HL-60 (cell line): ENCODE measurements at regions not wholly inside any gene's neighbourhood (a gene's known extent, or its start where the extent isn't known, plus 50 kb on each side); places are given as distances from the start of the nearest gene placed in this dataset.

Source experiments
- DNase-seq, 2 experiments: peaks; one replicate each; pipeline ENCODE4 v3.0.0-alpha.2; 2010 to 2020; ENCODE audit warnings: low read depth in 1 of 2, low spot score in 1 of 2
- H3K27ac ChIP-seq: fragments of 250-450 bp; sonication (Bioruptor Pico); replicated peaks from 2 replicates; pipeline ENCODE4 v1.5.1; 2020; ENCODE audit warnings: mild to moderate bottlenecking, moderate library complexity
- H3K27me3 ChIP-seq: fragments of 250-450 bp; sonication (Bioruptor Pico); 2 replicates; pipeline ENCODE4 v1.5.1; 2021; ENCODE audit warnings: mild to moderate bottlenecking, moderate library complexity; ENCODE audit not compliant: insufficient read depth, poor library complexity, severe bottlenecking
- H3K4me3 ChIP-seq: replicated peaks from 2 replicates; pipeline ENCODE4 v1.5.1; 2011; ENCODE audit warnings: mild to moderate bottlenecking, control low read depth, low read length; ENCODE audit not compliant: insufficient read depth
- GABPA ChIP-seq: IDR thresholded peaks from 2 replicates; pipeline ENCODE4 v1.6.1; 2012; ENCODE audit warnings: low read depth
- POLR2AphosphoS5 ChIP-seq: IDR thresholded peaks from 2 replicates; pipeline ENCODE4 v1.6.1; 2012; ENCODE audit warnings: low read depth
- SPI1 ChIP-seq: IDR thresholded peaks from 2 replicates; pipeline ENCODE4 v1.6.1; 2012; ENCODE audit warnings: low read depth, mild to moderate bottlenecking, borderline replicate concordance
- TF ChIP-seq, protein P1 (sequence below): IDR thresholded peaks from one replicate; pipeline ENCODE4 v1.5.1; 2011; ENCODE audit warnings: low read length, control low read depth, inconsistent platforms; ENCODE audit not compliant: insufficient read depth
- TF ChIP-seq, protein P2 (sequence below): IDR thresholded peaks from 2 replicates; pipeline ENCODE4 v1.6.1; 2012; ENCODE audit warnings: low read depth; ENCODE audit not compliant: insufficient replicate concordance

DNA sequence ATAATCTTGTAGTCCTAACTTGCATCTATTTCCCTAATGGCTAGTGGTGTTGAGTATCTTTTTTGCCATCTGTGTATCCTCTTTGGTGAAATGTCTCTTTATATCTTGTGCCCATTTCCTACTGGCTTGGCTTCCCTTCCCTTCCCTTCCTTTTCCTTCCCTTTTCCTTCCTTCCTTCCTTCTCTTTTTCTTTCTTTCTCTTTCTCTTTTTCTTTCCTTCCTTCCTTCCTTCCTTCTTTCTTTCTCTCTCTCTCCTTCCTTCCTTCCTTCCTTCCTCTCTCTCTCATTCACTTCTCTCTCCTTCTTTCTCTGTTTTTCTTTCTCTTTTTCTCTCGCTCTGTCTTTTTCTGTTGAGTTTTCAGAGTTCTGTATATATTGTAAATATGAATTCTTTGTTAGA lies 61.5 kb upstream of the SLC4A4 start:
- H3K4me3 ChIP-seq = no peak overlapping the region
- H3K27ac ChIP-seq = no peak overlapping the region
- no peaks in the 10 kb centered on the region for H3K27me3 ChIP-seq
- TF ChIP-seq, protein P1, sequence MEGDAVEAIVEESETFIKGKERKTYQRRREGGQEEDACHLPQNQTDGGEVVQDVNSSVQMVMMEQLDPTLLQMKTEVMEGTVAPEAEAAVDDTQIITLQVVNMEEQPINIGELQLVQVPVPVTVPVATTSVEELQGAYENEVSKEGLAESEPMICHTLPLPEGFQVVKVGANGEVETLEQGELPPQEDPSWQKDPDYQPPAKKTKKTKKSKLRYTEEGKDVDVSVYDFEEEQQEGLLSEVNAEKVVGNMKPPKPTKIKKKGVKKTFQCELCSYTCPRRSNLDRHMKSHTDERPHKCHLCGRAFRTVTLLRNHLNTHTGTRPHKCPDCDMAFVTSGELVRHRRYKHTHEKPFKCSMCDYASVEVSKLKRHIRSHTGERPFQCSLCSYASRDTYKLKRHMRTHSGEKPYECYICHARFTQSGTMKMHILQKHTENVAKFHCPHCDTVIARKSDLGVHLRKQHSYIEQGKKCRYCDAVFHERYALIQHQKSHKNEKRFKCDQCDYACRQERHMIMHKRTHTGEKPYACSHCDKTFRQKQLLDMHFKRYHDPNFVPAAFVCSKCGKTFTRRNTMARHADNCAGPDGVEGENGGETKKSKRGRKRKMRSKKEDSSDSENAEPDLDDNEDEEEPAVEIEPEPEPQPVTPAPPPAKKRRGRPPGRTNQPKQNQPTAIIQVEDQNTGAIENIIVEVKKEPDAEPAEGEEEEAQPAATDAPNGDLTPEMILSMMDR = no peak
- TF ChIP-seq, protein P2, sequence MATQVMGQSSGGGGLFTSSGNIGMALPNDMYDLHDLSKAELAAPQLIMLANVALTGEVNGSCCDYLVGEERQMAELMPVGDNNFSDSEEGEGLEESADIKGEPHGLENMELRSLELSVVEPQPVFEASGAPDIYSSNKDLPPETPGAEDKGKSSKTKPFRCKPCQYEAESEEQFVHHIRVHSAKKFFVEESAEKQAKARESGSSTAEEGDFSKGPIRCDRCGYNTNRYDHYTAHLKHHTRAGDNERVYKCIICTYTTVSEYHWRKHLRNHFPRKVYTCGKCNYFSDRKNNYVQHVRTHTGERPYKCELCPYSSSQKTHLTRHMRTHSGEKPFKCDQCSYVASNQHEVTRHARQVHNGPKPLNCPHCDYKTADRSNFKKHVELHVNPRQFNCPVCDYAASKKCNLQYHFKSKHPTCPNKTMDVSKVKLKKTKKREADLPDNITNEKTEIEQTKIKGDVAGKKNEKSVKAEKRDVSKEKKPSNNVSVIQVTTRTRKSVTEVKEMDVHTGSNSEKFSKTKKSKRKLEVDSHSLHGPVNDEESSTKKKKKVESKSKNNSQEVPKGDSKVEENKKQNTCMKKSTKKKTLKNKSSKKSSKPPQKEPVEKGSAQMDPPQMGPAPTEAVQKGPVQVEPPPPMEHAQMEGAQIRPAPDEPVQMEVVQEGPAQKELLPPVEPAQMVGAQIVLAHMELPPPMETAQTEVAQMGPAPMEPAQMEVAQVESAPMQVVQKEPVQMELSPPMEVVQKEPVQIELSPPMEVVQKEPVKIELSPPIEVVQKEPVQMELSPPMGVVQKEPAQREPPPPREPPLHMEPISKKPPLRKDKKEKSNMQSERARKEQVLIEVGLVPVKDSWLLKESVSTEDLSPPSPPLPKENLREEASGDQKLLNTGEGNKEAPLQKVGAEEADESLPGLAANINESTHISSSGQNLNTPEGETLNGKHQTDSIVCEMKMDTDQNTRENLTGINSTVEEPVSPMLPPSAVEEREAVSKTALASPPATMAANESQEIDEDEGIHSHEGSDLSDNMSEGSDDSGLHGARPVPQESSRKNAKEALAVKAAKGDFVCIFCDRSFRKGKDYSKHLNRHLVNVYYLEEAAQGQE = no peak
- TF ChIP-seq GABPA (no peak), SPI1 (no peak), POLR2AphosphoS5 (no peak)
- DNase-seq = no peak

DNA sequence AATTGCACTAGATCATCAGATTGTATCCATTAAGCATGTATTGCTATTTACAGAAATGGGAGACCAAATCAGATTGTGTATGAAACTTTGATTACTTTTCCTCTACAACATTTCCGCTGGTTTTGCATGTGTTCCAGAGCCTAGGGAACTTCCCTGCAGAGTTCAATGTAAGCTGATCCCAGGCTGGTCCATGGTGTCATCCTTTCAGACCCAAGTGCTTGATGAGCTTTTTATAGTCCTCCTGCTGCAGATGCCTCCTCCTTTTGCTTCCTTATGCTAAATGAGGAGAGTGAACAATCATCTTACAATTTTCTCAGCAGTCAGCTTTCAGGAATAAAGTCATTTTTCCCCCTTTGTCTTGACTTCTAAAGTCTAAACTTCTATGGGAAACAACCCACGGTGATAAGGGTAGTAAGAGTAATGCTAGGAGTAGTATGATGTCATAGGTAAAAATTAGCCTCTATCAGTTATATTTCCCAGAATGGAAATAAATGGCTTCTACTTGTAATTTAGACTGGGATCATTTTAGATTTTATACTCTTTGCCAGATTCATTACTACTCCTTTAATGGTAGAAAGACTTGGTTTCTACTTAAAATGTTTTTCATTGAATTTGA lies 55.1 kb upstream of the SLC4A4 start:
- H3K27ac ChIP-seq = no peak overlapping the region
- no peak for DNase-seq
- H3K27me3 ChIP-seq = no peaks in the 10 kb centered on the region
- TF ChIP-seq, protein P1 = no peak
- TF ChIP-seq, protein P2 = no peak
- no peak overlapping the region for H3K4me3 ChIP-seq

DNA sequence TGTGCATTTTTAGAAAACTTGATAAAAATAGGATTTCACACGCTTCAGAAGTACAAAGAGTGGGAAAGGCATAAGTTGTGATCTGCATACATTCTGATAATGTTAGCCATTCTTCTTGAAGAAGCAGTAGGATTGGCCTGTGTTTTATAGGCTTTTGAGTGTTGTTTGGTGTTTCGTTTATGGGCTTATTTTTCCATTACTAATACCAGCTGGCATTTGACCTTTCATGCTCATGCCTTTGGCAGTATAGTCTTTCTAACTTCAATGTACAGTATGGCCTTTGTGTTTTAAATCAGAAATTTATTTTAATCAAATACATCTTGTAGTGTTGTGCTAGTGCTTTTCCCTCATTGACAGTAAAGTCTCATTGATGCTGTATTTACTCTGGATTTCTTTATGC lies 51.5 kb upstream of the SLC4A4 start:
- no peak overlapping the region for H3K4me3 ChIP-seq
- H3K27ac ChIP-seq = no peak overlapping the region
- no peak for DNase-seq
- no peaks in the 10 kb centered on the region for H3K27me3 ChIP-seq
- no peak for TF ChIP-seq SPI1
- TF ChIP-seq, protein P1 = no peak
- TF ChIP-seq, protein P2 = no peak
- no peak for TF ChIP-seq GABPA
- TF ChIP-seq POLR2AphosphoS5 = no peak
